ENCODE measurements at regions not wholly inside any gene's neighbourhood (a gene's known extent, or its start where the extent isn't known, plus 50 kb on each side); places are given as distances from the start of the nearest gene placed in this dataset.

GRCh38 chr10:114881417-114881816 lies 56.6 kb upstream of the TRUB1 start:
- TF ChIP-seq CTCF (conservative IDR thresholded peaks at IDR 0.05; ENCODE audit: low read length) = no peak
- TF ChIP-seq EZH2phosphoT487 (IDR thresholded peaks at IDR 0.05; ENCODE audit: borderline replicate concordance, low read depth, low read length) = no peak
